Amniotic epithelial cell (primary cell): ENCODE measurements at regions not wholly inside any gene's neighbourhood (a gene's known extent, or its start where the extent isn't known, plus 50 kb on each side); places are given as distances from the start of the nearest gene placed in this dataset.
"Not testable (repeated sequence)": the region's sequence is repeated elsewhere in the genome, so short reads cannot be mapped to it uniquely, and the experiment has no call there.

Experiments
- DNase-seq: peaks from one replicate; pipeline ENCODE4 v3.0.0-alpha.2; 2010; ENCODE audit warnings: low read depth

GRCh38 chr16:85514598-85515318 is 98.4 kb upstream of the GSE1 start:
- DNase-seq, result peak; percentile 97

GRCh38 chr16:85515319-85515745 is 97.8 kb upstream of the GSE1 start:
- DNase-seq, result no peak

- no peak for DNase-seq
Measured at GRCh38 chr16:85515830-85516397, 97.2 kb upstream of the GSE1 start.

GRCh38 chr16:85517154-85517553 is 96.0 kb upstream of the GSE1 start:
- DNase-seq, result no peak

- DNase-seq, result no peak
Measured at GRCh38 chr16:85517563-85518179, 95.5 kb upstream of the GSE1 start.

- DNase-seq, result no peak
Measured at GRCh38 chr16:85518398-85519049, 94.6 kb upstream of the GSE1 start.

GRCh38 chr16:85519050-85519440 is 94.1 kb upstream of the GSE1 start:
- not testable (repeated sequence) for DNase-seq

GRCh38 chr16:85519540-85520231 is 93.4 kb upstream of the GSE1 start:
- no peak for DNase-seq

- DNase-seq, result no peak
Measured at GRCh38 chr16:85520853-85521521, 92.1 kb upstream of the GSE1 start.

- DNase-seq, result no peak
Measured at GRCh38 chr16:85521552-85522307, 91.4 kb upstream of the GSE1 start.

- DNase-seq, result peak; percentile 39
Measured at GRCh38 chr16:85522308-85522841, 90.7 kb upstream of the GSE1 start.

GRCh38 chr16:85522842-85523601 is 90.1 kb upstream of the GSE1 start:
- DNase-seq, result no peak

- peak; percentile 72 for DNase-seq
Measured at GRCh38 chr16:85523602-85524364, 89.3 kb upstream of the GSE1 start.

- DNase-seq, result no peak
Measured at GRCh38 chr16:85524365-85524629, 88.8 kb upstream of the GSE1 start.

- DNase-seq, result peak; percentile 63
Measured at GRCh38 chr16:85524630-85525419, 88.3 kb upstream of the GSE1 start.

GRCh38 chr16:85525420-85526184 is 87.5 kb upstream of the GSE1 start:
- no peak for DNase-seq

GRCh38 chr16:85526185-85526974 is 86.7 kb upstream of the GSE1 start:
- DNase-seq, result no peak
